WERI-Rb-1 (cell line): ENCODE measurements at regions not wholly inside any gene's neighbourhood (a gene's known extent, or its start where the extent isn't known, plus 50 kb on each side); places are given as distances from the start of the nearest gene placed in this dataset.

Source experiments
- DNase-seq: peaks from one replicate; pipeline ENCODE4 v3.0.0-alpha.2; 2020
- H3K27ac ChIP-seq: fragments of 250-450 bp; sonication (Bioruptor Pico); 2 replicates; pipeline ENCODE4 v1.5.1; 2020; ENCODE audit warnings: mild to moderate bottlenecking, moderate library complexity
- H3K27me3 ChIP-seq: fragments of 250-450 bp; sonication (Bioruptor Pico); 2 replicates; pipeline ENCODE4 v1.5.1; 2021; ENCODE audit warnings: mild to moderate bottlenecking, low read depth, moderate library complexity; ENCODE audit not compliant: insufficient read depth, severe bottlenecking
- H3K36me3 ChIP-seq: fragments of 250-450 bp; sonication (Bioruptor Pico); 2 replicates; pipeline ENCODE4 v1.5.1; 2020; ENCODE audit warnings: mild to moderate bottlenecking, moderate library complexity
- H3K4me3 ChIP-seq: 2 replicates; pipeline ENCODE4 v1.5.1; 2011; ENCODE audit warnings: low read depth, mild to moderate bottlenecking, control low read depth, low read length
- H3K9me3 ChIP-seq: fragments of 250-450 bp; sonication (Bioruptor Pico); 2 replicates; pipeline ENCODE4 v1.5.1; 2021; ENCODE audit warnings: mild to moderate bottlenecking, moderate library complexity; ENCODE audit not compliant: severe bottlenecking
- TF ChIP-seq, protein P1 (sequence below): IDR thresholded peaks from 2 replicates; pipeline ENCODE4 v1.5.1; 2011; ENCODE audit warnings: low read depth, mild to moderate bottlenecking, control low read depth, inconsistent platforms, low read length

DNA sequence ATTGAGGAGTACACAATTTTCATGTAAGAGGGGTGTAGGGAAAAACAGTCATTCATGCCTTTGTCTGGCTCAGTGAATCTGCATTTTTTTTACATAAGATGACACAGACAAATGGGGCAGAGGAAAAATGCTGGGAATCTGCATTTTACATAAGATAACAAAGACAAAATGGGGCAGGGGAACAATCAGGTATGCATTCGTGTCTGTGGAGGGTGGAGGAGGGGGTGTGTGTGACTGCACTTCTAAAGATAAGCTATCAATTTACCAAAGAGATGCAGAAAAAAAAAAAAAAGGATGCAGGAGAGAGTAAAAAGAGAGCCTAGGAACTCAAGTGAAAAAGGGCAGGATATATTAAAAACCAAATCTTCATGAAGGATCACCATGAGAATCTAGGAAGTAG lies 637.4 kb downstream of the ZNF674 start:
- TF ChIP-seq, protein P1, sequence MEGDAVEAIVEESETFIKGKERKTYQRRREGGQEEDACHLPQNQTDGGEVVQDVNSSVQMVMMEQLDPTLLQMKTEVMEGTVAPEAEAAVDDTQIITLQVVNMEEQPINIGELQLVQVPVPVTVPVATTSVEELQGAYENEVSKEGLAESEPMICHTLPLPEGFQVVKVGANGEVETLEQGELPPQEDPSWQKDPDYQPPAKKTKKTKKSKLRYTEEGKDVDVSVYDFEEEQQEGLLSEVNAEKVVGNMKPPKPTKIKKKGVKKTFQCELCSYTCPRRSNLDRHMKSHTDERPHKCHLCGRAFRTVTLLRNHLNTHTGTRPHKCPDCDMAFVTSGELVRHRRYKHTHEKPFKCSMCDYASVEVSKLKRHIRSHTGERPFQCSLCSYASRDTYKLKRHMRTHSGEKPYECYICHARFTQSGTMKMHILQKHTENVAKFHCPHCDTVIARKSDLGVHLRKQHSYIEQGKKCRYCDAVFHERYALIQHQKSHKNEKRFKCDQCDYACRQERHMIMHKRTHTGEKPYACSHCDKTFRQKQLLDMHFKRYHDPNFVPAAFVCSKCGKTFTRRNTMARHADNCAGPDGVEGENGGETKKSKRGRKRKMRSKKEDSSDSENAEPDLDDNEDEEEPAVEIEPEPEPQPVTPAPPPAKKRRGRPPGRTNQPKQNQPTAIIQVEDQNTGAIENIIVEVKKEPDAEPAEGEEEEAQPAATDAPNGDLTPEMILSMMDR: no peak
- Histone ChIP-seq H3K27ac (no peak overlapping the region), H3K36me3 (no peaks in the 10 kb centered on the region), H3K4me3 (no peak overlapping the region), H3K9me3 (no peaks in the 10 kb centered on the region), H3K27me3 (peaks cover 13% of the 10 kb centered on the region)
- DNase-seq: no peak

DNA sequence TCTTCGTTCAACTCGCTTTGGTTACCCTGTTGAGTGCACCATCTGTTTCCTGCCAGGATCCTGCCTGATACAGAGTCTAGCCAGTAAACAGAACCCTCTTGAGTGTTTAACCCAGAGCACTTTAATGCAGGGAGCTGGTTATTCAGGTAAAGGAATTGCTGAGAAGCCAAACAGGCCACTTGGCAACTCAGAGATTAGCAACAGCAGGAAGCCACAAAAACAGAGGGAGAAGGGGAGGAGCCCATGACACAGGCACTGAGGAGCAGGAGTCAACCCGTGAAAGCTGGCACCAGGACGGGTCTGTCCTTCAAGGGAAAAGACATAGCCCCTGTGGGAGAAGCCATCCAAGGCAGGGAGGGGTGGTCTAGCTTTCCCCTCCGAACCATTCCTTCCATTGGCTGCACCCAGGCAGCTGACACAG lies 641.4 kb downstream of the ZNF674 start:
- no peak overlapping the region for H3K27ac ChIP-seq
- H3K4me3 ChIP-seq: no peak overlapping the region
- TF ChIP-seq, protein P1: no peak
- DNase-seq: no peak
- no peaks in the 10 kb centered on the region for H3K36me3 ChIP-seq
- no peaks in the 10 kb centered on the region for H3K9me3 ChIP-seq
- no peaks in the 10 kb centered on the region for H3K27me3 ChIP-seq

DNA sequence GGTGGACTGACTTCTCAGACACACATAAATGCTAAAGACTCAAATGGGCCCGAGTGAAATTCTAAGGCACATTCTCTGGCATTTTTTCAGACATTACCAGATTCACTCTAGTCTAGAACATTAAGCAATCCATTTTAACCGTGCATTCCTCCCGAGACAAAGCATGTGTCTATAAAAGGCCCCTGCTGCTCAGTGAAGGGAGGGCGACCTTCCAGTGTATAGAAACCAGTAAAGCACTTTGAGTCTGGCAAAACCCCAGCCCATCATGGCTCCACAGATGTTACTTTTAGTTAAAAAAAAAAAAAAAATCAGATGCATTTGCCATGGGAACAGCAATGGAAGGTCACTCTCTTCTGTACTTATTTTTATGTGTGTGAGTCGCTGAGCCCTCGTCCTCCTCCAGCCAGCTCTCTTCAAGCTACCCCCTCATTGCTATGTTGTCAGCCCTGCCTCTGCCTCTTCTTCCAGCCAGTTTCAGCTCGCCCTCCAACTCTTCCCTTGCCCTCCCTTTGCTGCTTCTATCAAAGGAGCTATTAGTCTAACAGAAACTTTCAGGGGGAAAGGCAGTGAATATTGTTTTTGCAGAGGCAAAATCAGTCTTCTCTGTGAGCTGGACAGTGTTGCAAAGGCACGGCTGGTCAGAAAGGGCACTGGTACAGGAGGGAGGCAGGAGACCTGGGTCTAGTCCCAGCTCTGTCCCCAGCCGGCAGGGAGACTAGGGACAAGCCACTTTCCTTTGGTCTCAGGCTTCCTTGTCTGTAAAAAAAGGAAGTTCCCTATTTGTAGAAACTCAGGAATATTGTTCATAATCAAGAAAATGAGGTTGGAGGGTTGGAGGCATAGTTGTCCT lies 644.2 kb downstream of the ZNF674 start:
- no peak overlapping the region for H3K27ac ChIP-seq
- H3K4me3 ChIP-seq: no peak overlapping the region
- DNase-seq: no peak
- TF ChIP-seq, protein P1: no peak
- H3K27me3 ChIP-seq: no peaks in the 10 kb centered on the region
- no peaks in the 10 kb centered on the region for H3K36me3 ChIP-seq
- no peaks in the 10 kb centered on the region for H3K9me3 ChIP-seq

DNA sequence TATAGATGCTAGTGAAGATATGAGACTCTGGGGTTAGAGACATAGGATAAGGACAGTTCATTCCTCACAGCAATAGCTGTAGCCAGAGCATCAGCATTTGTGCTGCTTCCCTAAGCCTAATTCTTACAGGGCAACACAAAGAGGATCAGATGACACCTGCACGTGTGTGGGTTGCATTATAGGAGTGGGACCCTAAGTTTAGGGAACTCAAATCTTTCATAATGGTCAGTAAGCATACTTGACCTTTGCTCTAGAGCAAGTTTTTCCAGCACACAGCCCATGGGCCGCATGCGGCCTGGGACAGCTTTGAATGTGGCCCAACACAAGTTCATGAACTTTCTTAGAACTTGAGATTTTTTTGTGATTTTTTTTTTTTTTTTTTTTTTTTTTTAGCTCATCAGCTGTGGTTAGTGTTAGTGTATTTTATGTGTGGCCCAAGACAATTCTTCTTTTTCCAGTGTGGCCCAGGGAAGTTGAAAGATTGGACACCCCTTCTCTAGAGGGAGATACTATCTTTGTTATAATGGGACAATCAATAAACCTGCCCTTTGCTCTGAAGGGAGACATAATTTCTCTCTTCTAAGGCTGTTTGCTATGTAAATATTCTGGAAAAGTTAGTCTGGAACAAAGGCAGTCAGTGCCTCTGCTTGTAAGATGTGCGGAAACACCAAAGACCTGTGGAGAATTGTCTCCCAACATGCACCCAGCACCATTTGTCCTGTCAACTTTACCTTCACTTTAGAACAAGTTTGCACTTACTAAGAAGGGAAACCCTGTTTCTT lies 650.2 kb downstream of the ZNF674 start:
- TF ChIP-seq, protein P1: no peak
- no peak for DNase-seq
- no peaks in the 10 kb centered on the region for H3K9me3 ChIP-seq
- no peak overlapping the region for H3K27ac ChIP-seq
- peaks cover 3% of the 10 kb centered on the region for H3K27me3 ChIP-seq
- H3K4me3 ChIP-seq: no peak overlapping the region
- no peaks in the 10 kb centered on the region for H3K36me3 ChIP-seq

DNA sequence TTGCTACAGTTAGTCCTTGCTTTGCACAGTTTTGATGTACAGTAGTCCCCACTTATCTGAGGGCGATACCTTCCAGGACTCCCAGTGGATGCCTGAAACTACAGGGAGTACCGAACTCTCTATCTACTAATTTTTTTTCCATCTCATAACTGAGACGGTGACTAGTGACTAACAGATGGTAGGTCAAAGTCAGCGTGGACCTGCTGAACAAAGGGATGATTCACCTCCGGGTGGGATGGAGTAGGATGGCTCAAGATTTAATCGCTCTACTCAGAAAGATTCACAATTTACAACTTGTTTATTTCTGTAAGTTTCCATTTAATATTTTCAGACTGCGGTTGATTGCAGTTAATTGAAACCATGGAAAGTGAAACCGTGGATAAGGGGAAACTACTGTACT lies 655.8 kb downstream of the ZNF674 start:
- Histone ChIP-seq H3K9me3 (no peaks in the 10 kb centered on the region), H3K27me3 (peaks cover 3% of the 10 kb centered on the region), H3K27ac (no peak overlapping the region), H3K36me3 (no peaks in the 10 kb centered on the region), H3K4me3 (no peak overlapping the region)
- DNase-seq: no peak
- TF ChIP-seq, protein P1: no peak
